ENCODE measurements at regions not wholly inside any gene's neighbourhood (a gene's known extent, or its start where the extent isn't known, plus 50 kb on each side); places are given as distances from the start of the nearest gene placed in this dataset.
"Not testable (repeated sequence)": the region's sequence is repeated elsewhere in the genome, so short reads cannot be mapped to it uniquely, and the experiment has no call there.

GRCh38 chr22:22776121-22776520 lies 111.5 kb upstream of the IGLL5 start:
- no peak for DNase-seq (ENCODE audit: low spot score)

- DNase-seq (ENCODE audit: low spot score): no peak
Measured at GRCh38 chr22:22779213-22779612, 108.4 kb upstream of the IGLL5 start.

- no peak for DNase-seq (ENCODE audit: low spot score)
Measured at GRCh38 chr22:22783575-22783974, 104.0 kb upstream of the IGLL5 start.

- DNase-seq (ENCODE audit: low spot score): no peak
Measured at GRCh38 chr22:22784249-22785039, 103.2 kb upstream of the IGLL5 start.

- no peak for DNase-seq (ENCODE audit: low spot score)
Measured at GRCh38 chr22:22785316-22786065, 102.1 kb upstream of the IGLL5 start.

GRCh38 chr22:22786301-22787115 lies 101.1 kb upstream of the IGLL5 start:
- no peak for DNase-seq (ENCODE audit: low spot score)

- DNase-seq (ENCODE audit: low spot score): no peak
Measured at GRCh38 chr22:22787151-22787550, 100.5 kb upstream of the IGLL5 start.

- DNase-seq (ENCODE audit: low spot score): peak; percentile 10
Measured at GRCh38 chr22:22787786-22788459, 99.7 kb upstream of the IGLL5 start.

GRCh38 chr22:22788460-22789037 lies 99.1 kb upstream of the IGLL5 start:
- DNase-seq (ENCODE audit: low spot score): no peak

GRCh38 chr22:22789233-22789921 lies 98.2 kb upstream of the IGLL5 start:
- no peak for DNase-seq (ENCODE audit: low spot score)

- DNase-seq (ENCODE audit: low spot score): no peak
Measured at GRCh38 chr22:22789922-22790845, 97.4 kb upstream of the IGLL5 start.

GRCh38 chr22:22791438-22792181 lies 96.0 kb upstream of the IGLL5 start:
- DNase-seq (ENCODE audit: low spot score): no peak

- DNase-seq (ENCODE audit: low spot score): not testable (repeated sequence)
Measured at GRCh38 chr22:22792205-22792786, 95.3 kb upstream of the IGLL5 start.

- DNase-seq (ENCODE audit: low spot score): not testable (repeated sequence)
Measured at GRCh38 chr22:22795639-22796038, 92.0 kb upstream of the IGLL5 start.

GRCh38 chr22:22796724-22797123 lies 90.9 kb upstream of the IGLL5 start:
- no peak for DNase-seq (ENCODE audit: low spot score)

GRCh38 chr22:22798232-22798616 lies 89.4 kb upstream of the IGLL5 start:
- no peak for DNase-seq (ENCODE audit: low spot score)

- DNase-seq (ENCODE audit: low spot score): no peak
Measured at GRCh38 chr22:22798716-22799115, 88.9 kb upstream of the IGLL5 start.

GRCh38 chr22:22799561-22799960 lies 88.1 kb upstream of the IGLL5 start:
- DNase-seq (ENCODE audit: low spot score): no peak

GRCh38 chr22:22800716-22801115 lies 86.9 kb upstream of the IGLL5 start:
- DNase-seq (ENCODE audit: low spot score): peak; percentile 1

Measured in A172 (cell line).